OCI-LY3 (cell line): ENCODE measurements at regions not wholly inside any gene's neighbourhood (a gene's known extent, or its start where the extent isn't known, plus 50 kb on each side); places are given as distances from the start of the nearest gene placed in this dataset.

Experiments
- H2AFZ ChIP-seq: fragments of 200-600, 300-600 bp; shearing (Covaris generic); 2 replicates; pipeline ENCODE4 v1.6.0; 2014; ENCODE audit warnings: antibody characterized with exemption, low read depth, low read length
- H3K27ac ChIP-seq: fragments of 200-600, 300-600 bp; sonication (generic); 2 replicates; pipeline ENCODE4 v1.5.1; 2014; ENCODE audit warnings: mild to moderate bottlenecking, low read length, moderate library complexity, mixed read lengths
- H3K27me3 ChIP-seq: fragments of 200-600, 300-600 bp; sonication (generic); 2 replicates; pipeline ENCODE4 v1.6.1; 2014; ENCODE audit warnings: low read depth, low read length, mixed read lengths
- H3K36me3 ChIP-seq: fragments of 200-600, 300-600 bp; sonication (generic); replicated peaks from 2 replicates; pipeline ENCODE3; 2014; ENCODE audit warnings: low read depth, low read length, mixed read lengths
- H3K4me1 ChIP-seq: fragments of 300-600, 200-600 bp; sonication (generic); 2 replicates; pipeline ENCODE4 v1.6.1; 2014; ENCODE audit warnings: low read length, mixed read lengths
- H3K4me2 ChIP-seq: fragments of 200-600, 300-600 bp; sonication (generic); 2 replicates; pipeline ENCODE4 v1.6.1; 2014; ENCODE audit warnings: low read length, mixed read lengths
- H3K4me3 ChIP-seq: fragments of 300-600, 200-600 bp; sonication (generic); 2 replicates; pipeline ENCODE4 v1.5.1; 2014; ENCODE audit warnings: antibody characterized with exemption, mild to moderate bottlenecking, low read length, moderate library complexity
- H3K79me2 ChIP-seq: fragments of 300-600, 200-600 bp; shearing (Covaris generic); 2 replicates; pipeline ENCODE4 v1.6.1; 2014; ENCODE audit warnings: mild to moderate bottlenecking, low read length, mixed read lengths
- H3K9ac ChIP-seq: fragments of 300-600, 200-600 bp; shearing (Covaris generic); 2 replicates; pipeline ENCODE4 v1.6.0; 2014; ENCODE audit warnings: mild to moderate bottlenecking, low read length, moderate library complexity
- H3K9me3 ChIP-seq: fragments of 200-600, 300-600 bp; shearing (Covaris generic); 2 replicates; pipeline ENCODE4 v1.6.1; 2014; ENCODE audit warnings: low read length, mixed read lengths; ENCODE audit not compliant: insufficient read depth
- H4K20me1 ChIP-seq: fragments of 200-600, 300-600 bp; sonication (generic); 2 replicates; pipeline ENCODE4 v1.6.1; 2016; ENCODE audit warnings: low read length, mixed read lengths; ENCODE audit not compliant: insufficient read depth
- EZH2phosphoT487 ChIP-seq: fragments of 200-600 bp; shearing (Covaris generic); IDR thresholded peaks from 2 replicates; pipeline ENCODE4 v1.6.1; 2018; ENCODE audit warnings: antibody characterized with exemption, mixed run types, low read depth
- TF ChIP-seq, protein P1 (sequence below): fragments of 200-600, 300-600 bp; sonication (generic); IDR thresholded peaks from 2 replicates; pipeline ENCODE4 v1.5.1; 2014; ENCODE audit warnings: antibody characterized with exemption, low read length, low read depth

- H3K4me3 ChIP-seq, result peak overlapping the region; percentile 95
- no peaks in the 10 kb centered on the region for H3K36me3 ChIP-seq
- H3K4me2 ChIP-seq, result peak overlapping the region; percentile 99
- H4K20me1 ChIP-seq, result no peaks in the 10 kb centered on the region
- peak overlapping the region; percentile 80 for H3K9ac ChIP-seq
- no peaks in the 10 kb centered on the region for H3K9me3 ChIP-seq
- no peak overlapping the region for H3K27ac ChIP-seq
- H3K27me3 ChIP-seq, result no peaks in the 10 kb centered on the region
- H2AFZ ChIP-seq, result 0 out of 2 replicates have a peak overlapping the region, but pooled peaks have one; percentile 88
- H3K79me2 ChIP-seq, result no peaks in the 10 kb centered on the region
- peaks cover 22% of the 10 kb centered on the region for H3K4me1 ChIP-seq
- TF ChIP-seq, protein P1, sequence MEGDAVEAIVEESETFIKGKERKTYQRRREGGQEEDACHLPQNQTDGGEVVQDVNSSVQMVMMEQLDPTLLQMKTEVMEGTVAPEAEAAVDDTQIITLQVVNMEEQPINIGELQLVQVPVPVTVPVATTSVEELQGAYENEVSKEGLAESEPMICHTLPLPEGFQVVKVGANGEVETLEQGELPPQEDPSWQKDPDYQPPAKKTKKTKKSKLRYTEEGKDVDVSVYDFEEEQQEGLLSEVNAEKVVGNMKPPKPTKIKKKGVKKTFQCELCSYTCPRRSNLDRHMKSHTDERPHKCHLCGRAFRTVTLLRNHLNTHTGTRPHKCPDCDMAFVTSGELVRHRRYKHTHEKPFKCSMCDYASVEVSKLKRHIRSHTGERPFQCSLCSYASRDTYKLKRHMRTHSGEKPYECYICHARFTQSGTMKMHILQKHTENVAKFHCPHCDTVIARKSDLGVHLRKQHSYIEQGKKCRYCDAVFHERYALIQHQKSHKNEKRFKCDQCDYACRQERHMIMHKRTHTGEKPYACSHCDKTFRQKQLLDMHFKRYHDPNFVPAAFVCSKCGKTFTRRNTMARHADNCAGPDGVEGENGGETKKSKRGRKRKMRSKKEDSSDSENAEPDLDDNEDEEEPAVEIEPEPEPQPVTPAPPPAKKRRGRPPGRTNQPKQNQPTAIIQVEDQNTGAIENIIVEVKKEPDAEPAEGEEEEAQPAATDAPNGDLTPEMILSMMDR, result no peak
- TF ChIP-seq EZH2phosphoT487, result no peak
Measured at GRCh38 chr18:34978953-34979608, 62.1 kb upstream of the MAPRE2 start.

DNA sequence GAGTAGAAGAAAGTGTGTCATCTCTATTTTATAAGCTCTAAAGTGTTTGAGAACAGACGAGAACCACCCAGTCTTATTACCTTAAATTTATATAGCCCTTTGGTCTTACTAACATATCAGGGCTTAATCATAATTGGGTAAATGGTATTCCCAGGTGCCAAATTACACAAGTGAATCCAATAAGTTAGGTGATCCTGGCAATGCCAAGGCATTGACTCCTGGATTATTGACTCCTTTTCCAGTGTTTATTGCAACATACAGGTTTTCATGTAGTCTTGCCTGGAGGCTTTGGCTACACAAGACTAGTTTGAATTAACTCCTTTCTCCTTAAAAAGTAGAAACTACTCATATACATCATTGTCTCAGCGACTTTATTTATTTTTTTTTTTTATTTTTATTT, 59.7 kb upstream of the MAPRE2 start:
- H2AFZ ChIP-seq, result no peak overlapping the region
- no peak overlapping the region for H3K27ac ChIP-seq
- H3K9me3 ChIP-seq, result no peaks in the 10 kb centered on the region
- no peak overlapping the region for H3K9ac ChIP-seq
- no peaks in the 10 kb centered on the region for H3K79me2 ChIP-seq
- no peaks in the 10 kb centered on the region for H3K27me3 ChIP-seq
- TF ChIP-seq EZH2phosphoT487, result no peak
- TF ChIP-seq, protein P1, result no peak
- H3K4me2 ChIP-seq, result no peak overlapping the region
- H3K4me3 ChIP-seq, result no peak overlapping the region
- H3K4me1 ChIP-seq, result peaks cover 21% of the 10 kb centered on the region
- no peaks in the 10 kb centered on the region for H3K36me3 ChIP-seq
- H4K20me1 ChIP-seq, result no peaks in the 10 kb centered on the region

- TF ChIP-seq EZH2phosphoT487, result no peak
- TF ChIP-seq, protein P1, result no peak
- H3K4me2 ChIP-seq, result peak overlapping the region; percentile 22
- H3K9ac ChIP-seq, result no peak overlapping the region
- H3K4me3 ChIP-seq, result 0 out of 2 replicates have a peak overlapping the region, but pooled peaks have one; percentile 5
- no peak overlapping the region for H2AFZ ChIP-seq
- no peak overlapping the region for H3K27ac ChIP-seq
- no peaks in the 10 kb centered on the region for H3K79me2 ChIP-seq
- no peaks in the 10 kb centered on the region for H3K27me3 ChIP-seq
- H3K36me3 ChIP-seq, result no peaks in the 10 kb centered on the region
- peaks cover 10% of the 10 kb centered on the region for H3K4me1 ChIP-seq
- H4K20me1 ChIP-seq, result no peaks in the 10 kb centered on the region
- no peaks in the 10 kb centered on the region for H3K9me3 ChIP-seq
Measured at GRCh38 chr18:34985963-34986362, 55.2 kb upstream of the MAPRE2 start.

DNA sequence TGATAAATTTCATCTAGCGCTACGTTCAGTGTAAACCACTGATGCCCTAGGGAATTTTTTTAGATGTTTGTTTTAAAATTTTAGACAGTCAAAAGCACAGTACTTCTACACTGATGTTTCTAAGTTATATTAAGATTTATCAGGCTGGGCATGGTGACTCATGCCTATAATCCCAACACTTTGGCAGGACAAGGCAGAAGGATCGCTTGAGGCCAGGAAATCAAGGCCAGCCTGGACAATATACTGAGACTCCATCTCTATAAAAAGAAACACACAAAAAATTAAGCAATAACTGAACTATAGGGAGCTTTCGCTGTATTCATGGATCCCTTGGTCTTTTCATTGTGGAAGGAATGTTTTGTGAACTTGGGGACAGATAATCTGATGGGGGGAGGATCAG, 50.6 kb upstream of the MAPRE2 start:
- H2AFZ ChIP-seq, result no peak overlapping the region
- no peak for TF ChIP-seq EZH2phosphoT487
- TF ChIP-seq, protein P1, result no peak
- H3K9ac ChIP-seq, result no peak overlapping the region
- no peaks in the 10 kb centered on the region for H3K79me2 ChIP-seq
- H3K4me2 ChIP-seq, result no peak overlapping the region
- H3K9me3 ChIP-seq, result no peaks in the 10 kb centered on the region
- no peaks in the 10 kb centered on the region for H3K27me3 ChIP-seq
- no peak overlapping the region for H3K4me3 ChIP-seq
- no peaks in the 10 kb centered on the region for H3K36me3 ChIP-seq
- no peak overlapping the region for H3K27ac ChIP-seq
- peaks cover 15% of the 10 kb centered on the region for H3K4me1 ChIP-seq
- no peaks in the 10 kb centered on the region for H4K20me1 ChIP-seq
